ENCODE measurements at regions not wholly inside any gene's neighbourhood (a gene's known extent, or its start where the extent isn't known, plus 50 kb on each side); places are given as distances from the start of the nearest gene placed in this dataset.
"Not testable (repeated sequence)": the region's sequence is repeated elsewhere in the genome, so short reads cannot be mapped to it uniquely, and the experiment has no call there.

- DNase-seq (ENCODE audit: insufficient read length, low spot score) (no peak), FAIRE-seq (no peak)
- TF ChIP-seq CTCF (IDR thresholded peaks at IDR 0.05; ENCODE audit: insufficient read depth, missing control alignments), result no peak
Measured at GRCh38 chrX:131441033-131441432, 102.8 kb upstream of the OR13H1 start.

GRCh38 chrX:131445955-131446354 is 97.9 kb upstream of the OR13H1 start:
- FAIRE-seq (no peak), DNase-seq (ENCODE audit: insufficient read length, low spot score) (no peak)
- TF ChIP-seq CTCF (IDR thresholded peaks at IDR 0.05; ENCODE audit: insufficient read depth, missing control alignments), result no peak

GRCh38 chrX:131461855-131462254 is 82.0 kb upstream of the OR13H1 start:
- FAIRE-seq; DNase-seq (ENCODE audit: insufficient read length, low spot score): not testable (repeated sequence)

- FAIRE-seq; DNase-seq (ENCODE audit: insufficient read length, low spot score): not testable (repeated sequence)
Measured at GRCh38 chrX:131473809-131474208, 70.1 kb upstream of the OR13H1 start.

GRCh38 chrX:131477498-131477897 is 66.4 kb upstream of the OR13H1 start:
- no peak for FAIRE-seq
- no peak for DNase-seq (ENCODE audit: insufficient read length, low spot score)
- TF ChIP-seq CTCF (IDR thresholded peaks at IDR 0.05; ENCODE audit: insufficient read depth, missing control alignments), result no peak

All from D721Med (cell line).